IMR-90 (cell line): ENCODE measurements at regions not wholly inside any gene's neighbourhood (a gene's known extent, or its start where the extent isn't known, plus 50 kb on each side); places are given as distances from the start of the nearest gene placed in this dataset.
A peak's percentile ranks its signal among the peaks of the same experiment; 100 is the strongest.

Experiments
- ATAC-seq: fragments of 200-7000 bp; cut with Tn5 transposase; 2 replicates; pipeline ENCODE4 v1.9.1; 2020; ENCODE audit warnings: low read depth, mild to moderate bottlenecking, moderate library complexity
- BruUV-seq: library from RNA; stranded (reverse); fragments of 400-500 nt; replicated peaks from 2 replicates; lab custom pipeline; 2021; lab: Mats Ljungman, UMichigan
- CTCF ChIA-PET: fragments of 300-600 bp; formaldehyde crosslinking; extraction: SDS; loops from one replicate; lab custom pipeline; 2021; ENCODE audit warnings: antibody characterized with exemption; lab: Yijun Ruan, JAX
- POLR2A ChIA-PET: fragments of 300-600 bp; sonication (Branson Sonifier 250); formaldehyde crosslinking; loops from one replicate; lab custom pipeline; 2022; ENCODE audit warnings: antibody characterized with exemption; ENCODE audit not compliant: unreplicated experiment; lab: Charles Lee
- DNase-seq: peaks from one replicate; pipeline ENCODE4 v3.0.0; 2013
- H2AFZ ChIP-seq: replicated peaks from 2 replicates; pipeline ENCODE3; 2013; ENCODE audit warnings: low read length, mild to moderate bottlenecking; ENCODE audit not compliant: poor library complexity
- H2AK5ac ChIP-seq: 2 replicates; pipeline ENCODE4 v1.6.1; 2013; ENCODE audit warnings: low read depth, low read length, inconsistent platforms
- H2AK9ac ChIP-seq: replicated peaks from 2 replicates; pipeline ENCODE3; 2013; ENCODE audit warnings: mild to moderate bottlenecking, low read depth, low read length, moderate library complexity; ENCODE audit not compliant: poor library complexity
- H2BK120ac ChIP-seq: 2 replicates; pipeline ENCODE4 v1.6.1; 2013; ENCODE audit warnings: low read depth, low read length, inconsistent platforms
- H2BK15ac ChIP-seq: 3 replicates; pipeline ENCODE4 v1.6.1; 2013; ENCODE audit warnings: low read depth, low read length, inconsistent platforms
- H2BK20ac ChIP-seq: 2 replicates; pipeline ENCODE4 v1.6.1; 2013; ENCODE audit warnings: low read depth, mild to moderate bottlenecking, inconsistent platforms, low read length, moderate library complexity
- H2BK5ac ChIP-seq: 2 replicates; pipeline ENCODE4 v1.6.1; 2013; ENCODE audit warnings: mild to moderate bottlenecking, low read depth, low read length, inconsistent platforms; ENCODE audit not compliant: poor library complexity, severe bottlenecking
- H3K14ac ChIP-seq: replicated peaks from 2 replicates; pipeline ENCODE4 v1.6.1; 2013; ENCODE audit warnings: low read depth, low read length, inconsistent platforms
- H3K18ac ChIP-seq: 2 replicates; pipeline ENCODE4 v1.6.1; 2013; ENCODE audit warnings: low read depth, low read length, control low read depth
- H3K23ac ChIP-seq: 2 replicates; pipeline ENCODE4 v1.6.1; 2013; ENCODE audit warnings: low read depth, low read length, inconsistent platforms
- H3K27ac ChIP-seq: 2 replicates; pipeline ENCODE4 v1.5.1; 2013; ENCODE audit warnings: mild to moderate bottlenecking, control low read depth, low read length; ENCODE audit not compliant: insufficient read depth
- H3K27me3 ChIP-seq: 2 replicates; pipeline ENCODE4 v1.6.1; 2013; ENCODE audit warnings: low read length; ENCODE audit not compliant: control insufficient read depth, insufficient read depth
- H3K36me3 ChIP-seq: 2 replicates; pipeline ENCODE4 v1.6.1; 2013; ENCODE audit warnings: low read length, mixed read lengths; ENCODE audit not compliant: control insufficient read depth, insufficient read depth
- H3K4ac ChIP-seq: 2 replicates; pipeline ENCODE4 v1.6.1; 2013; ENCODE audit warnings: low read depth, low read length, inconsistent platforms
- H3K4me1 ChIP-seq: 2 replicates; pipeline ENCODE4 v1.6.1; 2013; ENCODE audit warnings: low read length, mixed read lengths; ENCODE audit not compliant: control insufficient read depth, insufficient read depth
- H3K4me2 ChIP-seq: 2 replicates; pipeline ENCODE4 v1.6.1; 2013; ENCODE audit warnings: low read depth, mild to moderate bottlenecking, control low read depth, low read length, moderate library complexity
- H3K4me3 ChIP-seq: 2 replicates; pipeline ENCODE4 v1.5.1; 2013; ENCODE audit warnings: low read depth, mild to moderate bottlenecking, control low read depth, low read length, moderate library complexity; ENCODE audit not compliant: insufficient read depth
- H3K56ac ChIP-seq: 2 replicates; pipeline ENCODE4 v1.6.1; 2013; ENCODE audit warnings: low read length, inconsistent platforms; ENCODE audit not compliant: insufficient read depth; ENCODE audit errors: extremely low read depth
- H3K79me1 ChIP-seq, 2 experiments: 2 replicates each; pipeline ENCODE4 v1.6.1; 2013; ENCODE audit warnings: low read length in 2 of 2, inconsistent platforms in 1 of 2, low read depth in 1 of 2
- H3K9ac ChIP-seq: 2 replicates; pipeline ENCODE4 v1.6.1; 2013; ENCODE audit warnings: low read depth, low read length, control low read depth
- H3K9me1 ChIP-seq: 2 replicates; pipeline ENCODE4 v1.6.1; 2013; ENCODE audit warnings: low read length, inconsistent platforms; ENCODE audit not compliant: insufficient read depth
- H3K9me3 ChIP-seq: 2 replicates; pipeline ENCODE4 v1.6.1; 2013; ENCODE audit warnings: low read length; ENCODE audit not compliant: control insufficient read depth, insufficient read depth
- H4K20me1 ChIP-seq: 2 replicates; pipeline ENCODE4 v1.6.1; 2013; ENCODE audit warnings: low read length, inconsistent platforms; ENCODE audit not compliant: insufficient read depth
- H4K5ac ChIP-seq: 2 replicates; pipeline ENCODE4 v1.6.1; 2013; ENCODE audit warnings: mild to moderate bottlenecking, low read depth, low read length, control low read depth
- H4K8ac ChIP-seq, 2 experiments: 2 replicates each; pipeline ENCODE4 v1.6.1; 2013; ENCODE audit warnings: low read depth in 2 of 2, low read length in 2 of 2, control low read depth in 1 of 2, inconsistent platforms in 1 of 2
- H4K91ac ChIP-seq: 2 replicates; pipeline ENCODE4 v1.6.1; 2013; ENCODE audit warnings: low read depth, low read length, inconsistent platforms; ENCODE audit not compliant: insufficient read depth
- BHLHE40 ChIP-seq: fragments of 150-350 bp; IDR thresholded peaks from 2 replicates; pipeline ENCODE4 v1.6.1; 2016; ENCODE audit warnings: mild to moderate bottlenecking, low read depth, low read length
- CTCF ChIP-seq: conservative IDR thresholded peaks from 2 replicates; pipeline ENCODE4 v1.5.1; 2012; ENCODE audit warnings: mild to moderate bottlenecking, low read depth, low read length, improper control_type of control experiment
- MAFK ChIP-seq: IDR thresholded peaks from 2 replicates; pipeline ENCODE4 v1.6.1; 2012; ENCODE audit warnings: low read depth, low read length, improper control_type of control experiment
- POLR2A ChIP-seq: IDR thresholded peaks from 2 replicates; pipeline ENCODE4 v1.6.1; 2012; ENCODE audit warnings: mild to moderate bottlenecking, low read depth, low read length
- RCOR1 ChIP-seq: IDR thresholded peaks from 2 replicates; pipeline ENCODE4 v1.6.1; 2012; ENCODE audit warnings: mild to moderate bottlenecking, low read length, improper control_type of control experiment; ENCODE audit not compliant: insufficient replicate concordance
- USF2 ChIP-seq: fragments of 150-350 bp; IDR thresholded peaks from 2 replicates; pipeline ENCODE4 v1.6.1; 2017; ENCODE audit warnings: mild to moderate bottlenecking, antibody characterized with exemption, low read length, low read depth
- WGBS, 2 experiments: methylation state at CpG; one replicate each; pipeline versions ENCODE4 v1.1.5 to v1.1.7; 2013; ENCODE audit warnings: missing lambda C conversion rate in 2 of 2; ENCODE audit not compliant: insufficient read length in 1 of 2; ENCODE audit errors: extremely low coverage in 2 of 2; 5-methylcytosine and 5-hydroxymethylcytosine counted together
- dilution Hi-C: fragments of 300-500 bp; cut with HindIII; formaldehyde crosslinking; loops from one replicate; pipeline ENCODE4 v1.14.3; 2018; ENCODE audit warnings: low sequenced_read_pairs; ENCODE audit not compliant: unreplicated experiment
- in situ Hi-C: fragments of 300-500 bp; cut with MboI; formaldehyde crosslinking; loops from 3 replicates; pipeline ENCODE4 v1.14.3; 2019; ENCODE audit warnings: low sequenced_read_pairs, inconsistent platforms, mixed read lengths
- intact Hi-C: fragments of 100-400 bp; cut with micrococcal nuclease; formaldehyde crosslinking; loops from 2 replicates; pipeline ENCODE4 v1.10.0; 2022

GRCh38 chr12:59946635-59947034 lies 350.8 kb downstream of the SLC16A7 start:
- Histone ChIP-seq H3K4me2 (no peak overlapping the region), H3K23ac (no peak overlapping the region), H4K8ac (no peak overlapping the region), H3K4me3 (no peak overlapping the region), H2BK20ac (no peak overlapping the region), H3K9me3 (no peaks in the 10 kb centered on the region), H3K56ac (no peak overlapping the region), H3K14ac (no peak overlapping the region), H4K91ac (no peak overlapping the region), H3K9ac (no peak overlapping the region), H2BK5ac (no peak overlapping the region), H3K27me3 (no peaks in the 10 kb centered on the region), H2AK9ac (no peak overlapping the region), H4K20me1 (no peaks in the 10 kb centered on the region), H3K27ac (no peak overlapping the region), H3K18ac (no peak overlapping the region), H3K4ac (no peak overlapping the region), H4K5ac (no peak overlapping the region), H2AFZ (no peak overlapping the region), H2AK5ac (no peak overlapping the region), H2BK15ac (no peak overlapping the region), H3K79me1 (no peaks in the 10 kb centered on the region), H2BK120ac (no peak overlapping the region), H3K4me1 (no peaks in the 10 kb centered on the region), H3K9me1 (no peaks in the 10 kb centered on the region), H3K36me3 (no peaks in the 10 kb centered on the region)
- no CpG with 5 or more reads among the region's 2 CpGs for WGBS, 2 experiments
- intact Hi-C loops (no loop called here), in situ Hi-C loops (no loop called here), dilution Hi-C loops (no loop called here)
- CTCF ChIA-PET = no interaction called here
- POLR2A ChIA-PET = no interaction called here
- no TSS peak for BruUV-seq
- ATAC-seq = no peak
- TF ChIP-seq POLR2A (no peak), CTCF (no peak), MAFK (peak; percentile 48; the same call in 1 of the 2 replicates), BHLHE40 (no peak), RCOR1 (no peak), USF2 (no peak)
- DNase-seq = no peak
